ENCODE measurements at regions not wholly inside any gene's neighbourhood (a gene's known extent, or its start where the extent isn't known, plus 50 kb on each side); places are given as distances from the start of the nearest gene placed in this dataset.
"Not testable (repeated sequence)": the region's sequence is repeated elsewhere in the genome, so short reads cannot be mapped to it uniquely, and the experiment has no call there.

DNA sequence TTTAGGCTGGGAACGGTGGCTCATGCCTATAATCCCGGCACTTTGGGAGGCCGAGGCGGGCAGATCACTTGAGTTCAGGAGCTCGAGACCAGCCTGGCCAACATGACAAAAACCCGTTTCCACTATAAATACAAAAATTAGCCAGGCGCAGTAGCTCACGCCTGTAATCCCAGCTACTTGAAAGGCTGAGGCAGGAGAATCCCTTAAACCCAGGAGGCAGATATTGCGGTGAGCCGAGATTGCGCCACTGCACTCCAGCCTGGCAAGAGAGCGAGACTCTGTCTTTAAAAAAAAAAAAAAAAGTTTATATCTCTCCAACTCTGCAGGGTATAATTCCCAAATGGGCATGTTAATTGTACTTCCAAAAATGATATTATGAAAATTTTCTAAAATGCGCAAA, 91.6 kb downstream of the CD200R1L start:
- TF ChIP-seq, protein P1, sequence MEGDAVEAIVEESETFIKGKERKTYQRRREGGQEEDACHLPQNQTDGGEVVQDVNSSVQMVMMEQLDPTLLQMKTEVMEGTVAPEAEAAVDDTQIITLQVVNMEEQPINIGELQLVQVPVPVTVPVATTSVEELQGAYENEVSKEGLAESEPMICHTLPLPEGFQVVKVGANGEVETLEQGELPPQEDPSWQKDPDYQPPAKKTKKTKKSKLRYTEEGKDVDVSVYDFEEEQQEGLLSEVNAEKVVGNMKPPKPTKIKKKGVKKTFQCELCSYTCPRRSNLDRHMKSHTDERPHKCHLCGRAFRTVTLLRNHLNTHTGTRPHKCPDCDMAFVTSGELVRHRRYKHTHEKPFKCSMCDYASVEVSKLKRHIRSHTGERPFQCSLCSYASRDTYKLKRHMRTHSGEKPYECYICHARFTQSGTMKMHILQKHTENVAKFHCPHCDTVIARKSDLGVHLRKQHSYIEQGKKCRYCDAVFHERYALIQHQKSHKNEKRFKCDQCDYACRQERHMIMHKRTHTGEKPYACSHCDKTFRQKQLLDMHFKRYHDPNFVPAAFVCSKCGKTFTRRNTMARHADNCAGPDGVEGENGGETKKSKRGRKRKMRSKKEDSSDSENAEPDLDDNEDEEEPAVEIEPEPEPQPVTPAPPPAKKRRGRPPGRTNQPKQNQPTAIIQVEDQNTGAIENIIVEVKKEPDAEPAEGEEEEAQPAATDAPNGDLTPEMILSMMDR (IDR thresholded peaks at IDR 0.05) = not testable (repeated sequence)
- TF ChIP-seq POLR2A (IDR thresholded peaks at IDR 0.05) = not testable (repeated sequence)

Data from esophagus squamous epithelium (tissue), 4 donors.